ENCODE measurements at regions not wholly inside any gene's neighbourhood (a gene's known extent, or its start where the extent isn't known, plus 50 kb on each side); places are given as distances from the start of the nearest gene placed in this dataset.
"Not testable (repeated sequence)": the region's sequence is repeated elsewhere in the genome, so short reads cannot be mapped to it uniquely, and the experiment has no call there.

GRCh38 chr12:113700943-113701342 lies 229.3 kb upstream of the LHX5 start:
- Histone ChIP-seq H3K4me2 (ENCODE audit: insufficient read depth, insufficient read length, low read length) (no peak overlapping the region), H3K79me2 (ENCODE audit: insufficient read depth, low read length) (no peaks in the 10 kb centered on the region), H2AFZ (ENCODE audit: low read length) (no peak overlapping the region), H2BK120ac (ENCODE audit: low read depth, low read length, poor library complexity, severe bottlenecking) (no peak overlapping the region), H4K8ac (replicated peaks; ENCODE audit: insufficient read length, low read depth, low read length) (no peak overlapping the region), H3T11ph (ENCODE audit: low read length) (no peak overlapping the region), H3K27ac (ENCODE audit: insufficient read length, low read depth, low read length) (no peak overlapping the region), H3K14ac (ENCODE audit: insufficient read depth, low read length) (no peak overlapping the region), H2BK5ac (ENCODE audit: insufficient read length, low read length) (no peak overlapping the region), H2BK12ac (ENCODE audit: insufficient read length, low read depth, low read length) (no peak overlapping the region), H3K9me3 (ENCODE audit: control insufficient read depth, low read depth, low read length) (no peaks in the 10 kb centered on the region), H3K9ac (ENCODE audit: extremely low read depth, insufficient read length, low read length) (no peak overlapping the region), H3K18ac (ENCODE audit: insufficient read length, low read depth, low read length) (no peak overlapping the region), H2BK15ac (ENCODE audit: low read depth, low read length) (no peak overlapping the region), H3K4ac (ENCODE audit: low read depth, low read length) (no peak overlapping the region), H4K20me1 (ENCODE audit: control insufficient read depth, insufficient read depth, insufficient read length) (no peaks in the 10 kb centered on the region), H3K27me3 (ENCODE audit: insufficient read depth, low read length) (no peaks in the 10 kb centered on the region; the same call in 1 of the 2 replicates), H4K5ac (ENCODE audit: insufficient read length, low read depth, low read length) (no peak overlapping the region), H3K23ac (ENCODE audit: insufficient read length, low read depth, low read length) (no peak overlapping the region), H2AK5ac (ENCODE audit: insufficient read length, low read length) (no peak overlapping the region), H3K4me1 (ENCODE audit: insufficient read depth, low read length) (no peaks in the 10 kb centered on the region), H4K91ac (ENCODE audit: insufficient read length, low read depth, low read length) (no peak overlapping the region), H3K79me1 (ENCODE audit: insufficient read depth, low read depth, low read length, poor library complexity, severe bottlenecking) (no peaks in the 10 kb centered on the region), H3K56ac (ENCODE audit: insufficient read length, low read depth, low read length) (no peak overlapping the region), H3K23me2 (ENCODE audit: insufficient read length, low read depth, low read length, poor library complexity, severe bottlenecking) (no peaks in the 10 kb centered on the region), H2BK20ac (ENCODE audit: low read depth, low read length, poor library complexity, severe bottlenecking) (no peak overlapping the region)
- Mint-ChIP-seq H3K27ac (peak overlapping the region in 1 of 3 experiments; percentile 76; a peak in 3 of 7 replicates), H3K27me3 (ENCODE audit: low read depth) (peaks cover 33% of the 10 kb centered on the region), H3K36me3 (ENCODE audit: insufficient read depth in 1 of 3, low read depth in 3 of 3) (no peaks in the 10 kb centered on the region), H3K4me3 (no peak overlapping the region), H3K4me1 (peaks cover 27 to 33% of the 10 kb centered on the region in 2 experiments), H3K9me3 (no peaks in the 10 kb centered on the region; a peak in 1 of 5 replicates)
- DNase-seq: peak; percentile 82
- WGBS (ENCODE audit: extremely low coverage, insufficient read length, low lambda C conversion rate): no CpG with 5 or more reads among the region's 5 CpGs
- no peak for TF ChIP-seq CTCF (conservative IDR thresholded peaks at IDR 0.05)

DNA sequence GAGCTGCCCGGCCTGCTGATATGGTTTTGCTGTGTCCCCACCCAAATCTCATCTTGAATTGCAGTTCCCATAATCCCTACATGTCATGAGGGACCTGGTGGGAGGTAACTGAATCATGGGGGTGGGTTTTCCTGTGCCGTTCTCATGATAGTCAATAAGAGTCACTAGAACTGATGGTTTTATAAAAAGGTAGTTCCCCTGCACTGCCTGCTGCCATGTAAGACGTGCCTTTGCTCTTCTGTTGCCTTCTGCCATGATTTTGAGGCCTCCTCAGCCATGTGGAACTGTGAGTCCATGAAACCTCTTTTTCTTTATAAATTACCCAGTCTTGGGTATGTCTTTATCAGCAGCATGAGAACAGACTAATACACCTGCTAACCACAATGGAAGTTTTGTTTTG lies 228.3 kb upstream of the LHX5 start:
- H3K36me3 Mint-ChIP-seq (ENCODE audit: insufficient read depth in 1 of 3, low read depth in 3 of 3); H3K4me1 ChIP-seq (ENCODE audit: insufficient read depth, low read length); H3K79me1 ChIP-seq (ENCODE audit: insufficient read depth, low read depth, low read length, poor library complexity, severe bottlenecking); H3K18ac ChIP-seq (ENCODE audit: insufficient read length, low read depth, low read length); H3K4ac ChIP-seq (ENCODE audit: low read depth, low read length); H2BK120ac ChIP-seq (ENCODE audit: low read depth, low read length, poor library complexity, severe bottlenecking); H4K8ac ChIP-seq (replicated peaks; ENCODE audit: insufficient read length, low read depth, low read length); H4K20me1 ChIP-seq (ENCODE audit: control insufficient read depth, insufficient read depth, insufficient read length); H2BK12ac ChIP-seq (ENCODE audit: insufficient read length, low read depth, low read length); DNase-seq; H3K4me3 Mint-ChIP-seq; H3K23ac ChIP-seq (ENCODE audit: insufficient read length, low read depth, low read length); H3K9me3 Mint-ChIP-seq; H3K9me3 ChIP-seq (ENCODE audit: control insufficient read depth, low read depth, low read length); H2BK20ac ChIP-seq (ENCODE audit: low read depth, low read length, poor library complexity, severe bottlenecking); H2BK15ac ChIP-seq (ENCODE audit: low read depth, low read length); H2AK5ac ChIP-seq (ENCODE audit: insufficient read length, low read length); H3K27me3 ChIP-seq (ENCODE audit: insufficient read depth, low read length); H4K5ac ChIP-seq (ENCODE audit: insufficient read length, low read depth, low read length); H3K9ac ChIP-seq (ENCODE audit: extremely low read depth, insufficient read length, low read length); H3T11ph ChIP-seq (ENCODE audit: low read length); H3K79me2 ChIP-seq (ENCODE audit: insufficient read depth, low read length); H4K91ac ChIP-seq (ENCODE audit: insufficient read length, low read depth, low read length); H3K14ac ChIP-seq (ENCODE audit: insufficient read depth, low read length); H2BK5ac ChIP-seq (ENCODE audit: insufficient read length, low read length); H3K23me2 ChIP-seq (ENCODE audit: insufficient read length, low read depth, low read length, poor library complexity, severe bottlenecking); H3K27ac ChIP-seq (ENCODE audit: insufficient read length, low read depth, low read length); H2AFZ ChIP-seq (ENCODE audit: low read length); H3K27ac Mint-ChIP-seq; H3K56ac ChIP-seq (ENCODE audit: insufficient read length, low read depth, low read length); H3K4me2 ChIP-seq (ENCODE audit: insufficient read depth, insufficient read length, low read length): not testable (repeated sequence)
- Mint-ChIP-seq H3K27me3 (ENCODE audit: low read depth) (peaks cover 33% of the 10 kb centered on the region), H3K4me1 (peaks cover 27 to 37% of the 10 kb centered on the region in 2 experiments)
- WGBS (ENCODE audit: extremely low coverage, insufficient read length, low lambda C conversion rate): no CpG with 5 or more reads among the region's 3 CpGs

Data from H9 (cell line).